Endothelial cell of umbilical vein (primary cell): ENCODE measurements at regions not wholly inside any gene's neighbourhood (a gene's known extent, or its start where the extent isn't known, plus 50 kb on each side); places are given as distances from the start of the nearest gene placed in this dataset.

Experiments used
- BruUV-seq: library from RNA; stranded (reverse); fragments of 400-500 nt; replicated peaks from 2 replicates; lab custom pipeline; 2021; lab: Mats Ljungman, UMichigan
- CTCF ChIA-PET: fragments of 300-600, 350-600 bp; sonication (Branson Sonifier 250); formaldehyde crosslinking; loops from one replicate; lab custom pipeline; 2021; ENCODE audit warnings: antibody characterized with exemption, inconsistent platforms; lab: Charles Lee
- POLR2A ChIA-PET: fragments of 300-600, 350-600 bp; sonication (Branson Sonifier 250); formaldehyde crosslinking; loops from one replicate; lab custom pipeline; 2021; ENCODE audit warnings: antibody characterized with exemption, inconsistent platforms; lab: Charles Lee
- DNase-seq: peaks from one replicate; pipeline ENCODE4 v3.0.0-alpha.2; 2011; ENCODE audit warnings: low read depth, low spot score
- FAIRE-seq: peaks from 2 replicates; lab custom pipeline; 2011; peaks lifted over from hg19 to GRCh38; lab: Jason Lieb, UNC
- H2AFZ ChIP-seq: 2 replicates; pipeline ENCODE4 v1.6.0; 2012; ENCODE audit warnings: low read depth, low read length, control low read depth, inconsistent platforms
- H3K27ac ChIP-seq: 2 replicates; pipeline ENCODE4 v1.5.1; 2011; ENCODE audit warnings: low read depth, mild to moderate bottlenecking, control low read depth, low read length, moderate library complexity; ENCODE audit not compliant: insufficient read depth
- H3K27me3 ChIP-seq, 2 experiments: 2 replicates each; pipeline versions ENCODE4 v1.6.0 to v1.6.1; 2011; ENCODE audit warnings: low read length in 2 of 2, mixed read lengths in 1 of 2; ENCODE audit not compliant: control insufficient read depth in 2 of 2, insufficient read depth in 2 of 2
- H3K36me3 ChIP-seq, 2 experiments: 2 replicates in 1 of 2; 3 replicates in 1 of 2; pipeline ENCODE4 v1.5.1; 2011; ENCODE audit warnings: low read length in 2 of 2, mild to moderate bottlenecking in 1 of 2, moderate library complexity in 1 of 2; ENCODE audit not compliant: control insufficient read depth in 2 of 2, insufficient read depth in 2 of 2; ENCODE audit errors: extremely low read depth in 1 of 2
- H3K4me1 ChIP-seq: 3 replicates; pipeline ENCODE4 v1.5.1; 2011; ENCODE audit warnings: mild to moderate bottlenecking, low read length; ENCODE audit not compliant: control insufficient read depth, insufficient read depth; ENCODE audit errors: extremely low read depth
- H3K4me2 ChIP-seq: 2 replicates; pipeline ENCODE4 v1.6.1; 2011; ENCODE audit warnings: low read length, control low read depth, mixed read lengths; ENCODE audit not compliant: insufficient read depth
- H3K4me3 ChIP-seq, 3 experiments: fragments of 200-600 bp in 1 of 3; sonication (generic), shearing (Covaris generic) in 1 of 3; replicated peaks in 1 of 3; 2 replicates each; pipeline ENCODE4 v1.5.1; 2011 to 2016; ENCODE audit warnings: control low read depth in 3 of 3, low read length in 3 of 3, mild to moderate bottlenecking in 2 of 3, inconsistent platforms in 1 of 3, low read depth in 1 of 3, moderate library complexity in 1 of 3; ENCODE audit not compliant: insufficient read depth in 1 of 3
- H3K79me2 ChIP-seq: 2 replicates; pipeline ENCODE4 v1.6.0; 2012; ENCODE audit warnings: low read length, inconsistent platforms; ENCODE audit not compliant: control insufficient read depth, insufficient read depth
- H3K9ac ChIP-seq: replicated peaks from 2 replicates; pipeline ENCODE3; 2011; ENCODE audit warnings: low read length, control low read depth; ENCODE audit not compliant: insufficient read depth; ENCODE audit errors: extremely low read depth
- H3K9me1 ChIP-seq: replicated peaks from 3 replicates; pipeline ENCODE4 v1.6.0; 2011; ENCODE audit warnings: mild to moderate bottlenecking, low read length; ENCODE audit not compliant: control insufficient read depth, insufficient read depth; ENCODE audit errors: extremely low read depth
- H3K9me3 ChIP-seq: replicated peaks from 2 replicates; pipeline ENCODE4 v1.5.1; 2012; ENCODE audit warnings: low read length, inconsistent platforms; ENCODE audit not compliant: control insufficient read depth, insufficient read depth
- H4K20me1 ChIP-seq: replicated peaks from 2 replicates; pipeline ENCODE3; 2011; ENCODE audit warnings: mild to moderate bottlenecking, low read length; ENCODE audit not compliant: control insufficient read depth, insufficient read depth; ENCODE audit errors: extremely low read depth
- EZH2 ChIP-seq: IDR thresholded peaks from 2 replicates; pipeline ENCODE4 v1.6.1; 2012; ENCODE audit warnings: borderline replicate concordance, low read depth, mild to moderate bottlenecking, moderate library complexity, low read length, inconsistent platforms; ENCODE audit not compliant: severe bottlenecking
- FOS ChIP-seq: IDR thresholded peaks from 2 replicates; pipeline ENCODE4 v1.6.1; 2011; ENCODE audit warnings: mild to moderate bottlenecking, low read length, moderate library complexity, borderline replicate concordance; ENCODE audit not compliant: insufficient read depth
- GATA2 ChIP-seq: IDR thresholded peaks from 2 replicates; pipeline ENCODE4 v1.7.0; 2011; ENCODE audit warnings: low read depth, mild to moderate bottlenecking, moderate library complexity, mixed read lengths, low read length; ENCODE audit not compliant: insufficient read length, insufficient read depth
- JUN ChIP-seq: IDR thresholded peaks from 2 replicates; pipeline ENCODE4 v1.6.1; 2011; ENCODE audit warnings: borderline replicate concordance, low read depth; ENCODE audit not compliant: insufficient read length, insufficient read depth
- MYC ChIP-seq: IDR thresholded peaks from one replicate; pipeline ENCODE4 v1.6.1; 2011; ENCODE audit warnings: mild to moderate bottlenecking, low read depth, low read length
- POLR2A ChIP-seq: IDR thresholded peaks from 2 replicates; pipeline ENCODE4 v1.6.1; 2012; ENCODE audit warnings: low read depth, mild to moderate bottlenecking, control low read depth, low read length
- POLR2AphosphoS5 ChIP-seq: IDR thresholded peaks from 2 replicates; pipeline ENCODE4 v1.6.1; 2012; ENCODE audit warnings: low read depth, mild to moderate bottlenecking, control low read depth, low read length, moderate library complexity; ENCODE audit not compliant: insufficient read depth
- dilution Hi-C: fragments of 300-500 bp; cut with MboI; formaldehyde crosslinking; loops from one replicate; pipeline ENCODE4 v1.15.0; 2019; ENCODE audit warnings: low sequenced_read_pairs; ENCODE audit not compliant: extremely low pct_ligation_motif_present
- intact Hi-C: fragments of 100-400 bp; cut with micrococcal nuclease; formaldehyde crosslinking; loops from one replicate; pipeline ENCODE4 v1.10.0; 2022
- TF ChIP-seq, protein P1 (sequence below), 2 donors: IDR thresholded peaks; 1 replicate in 1 of 2; 2 replicates in 1 of 2; pipeline ENCODE4 v1.5.1; 2011; ENCODE audit warnings: low read length in 2 of 2, mild to moderate bottlenecking in 2 of 2, moderate library complexity in 2 of 2, control low read depth in 1 of 2, inconsistent platforms in 1 of 2, low read depth in 1 of 2; ENCODE audit not compliant: insufficient read depth in 1 of 2; ENCODE audit errors: extremely low read depth in 1 of 2
- TF ChIP-seq, protein P2 (sequence below): IDR thresholded peaks from 2 replicates; pipeline ENCODE4 v1.6.1; 2011; ENCODE audit not compliant: insufficient read depth, insufficient read length

DNA sequence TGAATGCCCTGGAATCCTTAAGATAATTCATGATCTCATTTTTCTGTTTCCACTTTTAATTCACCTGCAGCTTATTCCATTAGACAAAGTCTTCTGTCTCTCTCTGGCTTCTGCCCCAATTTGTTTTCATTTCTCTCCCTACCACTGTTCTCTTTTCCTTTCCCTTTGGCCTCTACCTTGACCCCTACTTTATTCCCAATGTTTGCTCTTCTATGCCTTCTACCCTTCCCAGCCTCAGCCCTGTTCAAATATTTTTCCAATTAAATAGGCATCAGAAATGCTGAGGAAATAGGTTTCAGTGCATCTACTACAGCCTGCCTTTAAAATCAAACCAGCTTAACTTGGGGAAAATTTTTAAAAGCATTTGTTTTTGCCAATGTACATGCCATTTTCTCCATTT lies 443.7 kb upstream of the CWC22 start:
- Histone ChIP-seq H3K9me3 (no peaks in the 10 kb centered on the region), H3K9ac (no peak overlapping the region), H3K4me1 (no peaks in the 10 kb centered on the region), H3K79me2 (no peaks in the 10 kb centered on the region), H2AFZ (no peak overlapping the region), H3K27me3 (no peaks in the 10 kb centered on the region), H3K4me2 (no peak overlapping the region), H3K36me3 (no peaks in the 10 kb centered on the region), H3K9me1 (no peaks in the 10 kb centered on the region), H3K4me3 (no peak overlapping the region), H4K20me1 (no peaks in the 10 kb centered on the region), H3K27ac (no peak overlapping the region)
- BruUV-seq = no TSS peak
- no peak for FAIRE-seq
- CTCF ChIA-PET = no interaction called here
- POLR2A ChIA-PET = no interaction called here
- no peak for DNase-seq
- dilution Hi-C loops (no loop called here), intact Hi-C loops (no loop called here)
- TF ChIP-seq POLR2AphosphoS5 (no peak), EZH2 (no peak), MYC (no peak), POLR2A (no peak), GATA2 (no peak), FOS (no peak), JUN (no peak)
- TF ChIP-seq, protein P1, sequence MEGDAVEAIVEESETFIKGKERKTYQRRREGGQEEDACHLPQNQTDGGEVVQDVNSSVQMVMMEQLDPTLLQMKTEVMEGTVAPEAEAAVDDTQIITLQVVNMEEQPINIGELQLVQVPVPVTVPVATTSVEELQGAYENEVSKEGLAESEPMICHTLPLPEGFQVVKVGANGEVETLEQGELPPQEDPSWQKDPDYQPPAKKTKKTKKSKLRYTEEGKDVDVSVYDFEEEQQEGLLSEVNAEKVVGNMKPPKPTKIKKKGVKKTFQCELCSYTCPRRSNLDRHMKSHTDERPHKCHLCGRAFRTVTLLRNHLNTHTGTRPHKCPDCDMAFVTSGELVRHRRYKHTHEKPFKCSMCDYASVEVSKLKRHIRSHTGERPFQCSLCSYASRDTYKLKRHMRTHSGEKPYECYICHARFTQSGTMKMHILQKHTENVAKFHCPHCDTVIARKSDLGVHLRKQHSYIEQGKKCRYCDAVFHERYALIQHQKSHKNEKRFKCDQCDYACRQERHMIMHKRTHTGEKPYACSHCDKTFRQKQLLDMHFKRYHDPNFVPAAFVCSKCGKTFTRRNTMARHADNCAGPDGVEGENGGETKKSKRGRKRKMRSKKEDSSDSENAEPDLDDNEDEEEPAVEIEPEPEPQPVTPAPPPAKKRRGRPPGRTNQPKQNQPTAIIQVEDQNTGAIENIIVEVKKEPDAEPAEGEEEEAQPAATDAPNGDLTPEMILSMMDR (IDR thresholded peaks at IDR 0.05; ENCODE audit: extremely low read depth in 1 of 2, insufficient read depth in 1 of 2, low read depth in 1 of 2, low read length in 2 of 2) = no peak
- TF ChIP-seq, protein P2, sequence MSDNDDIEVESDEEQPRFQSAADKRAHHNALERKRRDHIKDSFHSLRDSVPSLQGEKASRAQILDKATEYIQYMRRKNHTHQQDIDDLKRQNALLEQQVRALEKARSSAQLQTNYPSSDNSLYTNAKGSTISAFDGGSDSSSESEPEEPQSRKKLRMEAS = no peak
